ENCODE measurements at regions not wholly inside any gene's neighbourhood (a gene's known extent, or its start where the extent isn't known, plus 50 kb on each side); places are given as distances from the start of the nearest gene placed in this dataset.

- H3K4me2 ChIP-seq (ENCODE audit: low read length) = no peak overlapping the region
- H3K4me3 ChIP-seq (ENCODE audit: low read length) = no peak overlapping the region
- H3K9ac ChIP-seq (ENCODE audit: low read length) = no peak overlapping the region
- no peaks in the 10 kb centered on the region for H3K9me3 ChIP-seq (ENCODE audit: insufficient read depth, low read length)
- peaks cover 3% of the 10 kb centered on the region for H3K36me3 ChIP-seq (replicated peaks; ENCODE audit: low read depth, low read length)
- no peak overlapping the region for H3K27ac ChIP-seq (ENCODE audit: low read length)
- no peaks in the 10 kb centered on the region for H4K20me1 ChIP-seq (ENCODE audit: insufficient read depth, low read length)
- H3K79me2 ChIP-seq (ENCODE audit: low read length) = no peaks in the 10 kb centered on the region
- TF ChIP-seq, protein P1, sequence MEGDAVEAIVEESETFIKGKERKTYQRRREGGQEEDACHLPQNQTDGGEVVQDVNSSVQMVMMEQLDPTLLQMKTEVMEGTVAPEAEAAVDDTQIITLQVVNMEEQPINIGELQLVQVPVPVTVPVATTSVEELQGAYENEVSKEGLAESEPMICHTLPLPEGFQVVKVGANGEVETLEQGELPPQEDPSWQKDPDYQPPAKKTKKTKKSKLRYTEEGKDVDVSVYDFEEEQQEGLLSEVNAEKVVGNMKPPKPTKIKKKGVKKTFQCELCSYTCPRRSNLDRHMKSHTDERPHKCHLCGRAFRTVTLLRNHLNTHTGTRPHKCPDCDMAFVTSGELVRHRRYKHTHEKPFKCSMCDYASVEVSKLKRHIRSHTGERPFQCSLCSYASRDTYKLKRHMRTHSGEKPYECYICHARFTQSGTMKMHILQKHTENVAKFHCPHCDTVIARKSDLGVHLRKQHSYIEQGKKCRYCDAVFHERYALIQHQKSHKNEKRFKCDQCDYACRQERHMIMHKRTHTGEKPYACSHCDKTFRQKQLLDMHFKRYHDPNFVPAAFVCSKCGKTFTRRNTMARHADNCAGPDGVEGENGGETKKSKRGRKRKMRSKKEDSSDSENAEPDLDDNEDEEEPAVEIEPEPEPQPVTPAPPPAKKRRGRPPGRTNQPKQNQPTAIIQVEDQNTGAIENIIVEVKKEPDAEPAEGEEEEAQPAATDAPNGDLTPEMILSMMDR (IDR thresholded peaks at IDR 0.05; ENCODE audit: low read depth, low read length) = no peak
- peaks cover 27% of the 10 kb centered on the region for H3K4me1 ChIP-seq (ENCODE audit: low read length)
- H2AFZ ChIP-seq (ENCODE audit: low read depth, low read length) = no peak overlapping the region
- no peaks in the 10 kb centered on the region for H3K27me3 ChIP-seq (ENCODE audit: low read depth, low read length)
These were observed 516.5 kb upstream of the RAB6C start for GRCh38 chr2:129462967-129463366.

GRCh38 chr2:129464036-129464435, 515.4 kb upstream of the RAB6C start:
- TF ChIP-seq, protein P1 (IDR thresholded peaks at IDR 0.05; ENCODE audit: low read depth, low read length) = no peak
- TF ChIP-seq EZH2phosphoT487 (IDR thresholded peaks at IDR 0.05; ENCODE audit: low read depth) = no peak
- peak overlapping the region; percentile 11; the same call in 1 of the 2 replicates for H3K4me3 ChIP-seq (ENCODE audit: low read length)
- peak overlapping the region; percentile 19; the same call in 1 of the 2 replicates for H3K9ac ChIP-seq (ENCODE audit: low read length)
- no peaks in the 10 kb centered on the region for H3K27me3 ChIP-seq (ENCODE audit: low read depth, low read length)
- peak overlapping the region; percentile 68 for H3K27ac ChIP-seq (ENCODE audit: low read length)
- peaks cover 3% of the 10 kb centered on the region for H3K36me3 ChIP-seq (replicated peaks; ENCODE audit: low read depth, low read length)
- no peaks in the 10 kb centered on the region for H4K20me1 ChIP-seq (ENCODE audit: insufficient read depth, low read length)
- H3K4me1 ChIP-seq (ENCODE audit: low read length) = peaks cover 27% of the 10 kb centered on the region
- H3K4me2 ChIP-seq (ENCODE audit: low read length) = peak overlapping the region; percentile 63
- no peaks in the 10 kb centered on the region for H3K79me2 ChIP-seq (ENCODE audit: low read length)
- H2AFZ ChIP-seq (ENCODE audit: low read depth, low read length) = no peak overlapping the region; the same call in 1 of the 2 replicates
- no peaks in the 10 kb centered on the region for H3K9me3 ChIP-seq (ENCODE audit: insufficient read depth, low read length)

DNA sequence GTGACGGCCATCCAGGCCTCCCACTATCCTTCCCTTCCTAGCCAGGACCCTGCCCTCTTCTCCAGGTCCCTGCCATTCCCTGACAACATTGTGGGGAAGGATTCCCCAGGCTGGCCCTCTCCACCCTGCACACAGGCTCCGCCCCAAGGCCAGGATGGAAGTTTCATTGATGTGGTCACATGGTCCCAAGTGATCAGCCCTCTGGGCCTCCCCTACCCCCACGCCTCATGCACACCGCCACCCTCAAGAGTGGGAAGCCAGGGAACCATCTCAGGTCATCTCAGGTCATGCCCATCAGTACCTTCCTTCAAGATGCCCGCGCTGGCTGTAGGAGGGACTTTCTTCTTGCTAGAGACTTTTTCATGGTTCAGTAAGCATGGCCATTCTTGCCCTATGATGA, 514.8 kb upstream of the RAB6C start:
- H3K9ac ChIP-seq (ENCODE audit: low read length) = peak overlapping the region; percentile 13; the same call in 1 of the 2 replicates
- no peaks in the 10 kb centered on the region for H4K20me1 ChIP-seq (ENCODE audit: insufficient read depth, low read length)
- H2AFZ ChIP-seq (ENCODE audit: low read depth, low read length) = no peak overlapping the region
- H3K4me2 ChIP-seq (ENCODE audit: low read length) = peak overlapping the region; percentile 63; the same call in 1 of the 2 replicates
- TF ChIP-seq EZH2phosphoT487 (IDR thresholded peaks at IDR 0.05; ENCODE audit: low read depth) = no peak
- TF ChIP-seq, protein P1 (IDR thresholded peaks at IDR 0.05; ENCODE audit: low read depth, low read length) = no peak
- peaks cover 3% of the 10 kb centered on the region for H3K36me3 ChIP-seq (replicated peaks; ENCODE audit: low read depth, low read length)
- no peaks in the 10 kb centered on the region for H3K79me2 ChIP-seq (ENCODE audit: low read length)
- peak overlapping the region; percentile 68 for H3K27ac ChIP-seq (ENCODE audit: low read length)
- no peak overlapping the region for H3K4me3 ChIP-seq (ENCODE audit: low read length)
- peaks cover 27% of the 10 kb centered on the region for H3K4me1 ChIP-seq (ENCODE audit: low read length)
- no peaks in the 10 kb centered on the region for H3K9me3 ChIP-seq (ENCODE audit: insufficient read depth, low read length)
- H3K27me3 ChIP-seq (ENCODE audit: low read depth, low read length) = no peaks in the 10 kb centered on the region

GRCh38 chr2:129465045-129465444, 514.4 kb upstream of the RAB6C start:
- Histone ChIP-seq H3K9me3 (ENCODE audit: insufficient read depth, low read length) (no peaks in the 10 kb centered on the region), H3K79me2 (ENCODE audit: low read length) (no peaks in the 10 kb centered on the region), H3K9ac (ENCODE audit: low read length) (no peak overlapping the region), H3K27me3 (ENCODE audit: low read depth, low read length) (no peaks in the 10 kb centered on the region), H4K20me1 (ENCODE audit: insufficient read depth, low read length) (no peaks in the 10 kb centered on the region), H3K36me3 (replicated peaks; ENCODE audit: low read depth, low read length) (peaks cover 3% of the 10 kb centered on the region), H3K4me1 (ENCODE audit: low read length) (peaks cover 27% of the 10 kb centered on the region), H3K4me2 (ENCODE audit: low read length) (no peak overlapping the region), H3K4me3 (ENCODE audit: low read length) (no peak overlapping the region), H2AFZ (ENCODE audit: low read depth, low read length) (no peak overlapping the region), H3K27ac (ENCODE audit: low read length) (no peak overlapping the region)
- TF ChIP-seq EZH2phosphoT487 (IDR thresholded peaks at IDR 0.05; ENCODE audit: low read depth) = no peak
- TF ChIP-seq, protein P1 (IDR thresholded peaks at IDR 0.05; ENCODE audit: low read depth, low read length) = no peak
